GM19238 (cell line): ENCODE measurements at regions not wholly inside any gene's neighbourhood (a gene's known extent, or its start where the extent isn't known, plus 50 kb on each side); places are given as distances from the start of the nearest gene placed in this dataset.
"Not testable (repeated sequence)": the region's sequence is repeated elsewhere in the genome, so short reads cannot be mapped to it uniquely, and the experiment has no call there.

ENCODE experiments used
- DNase-seq: peaks from one replicate; pipeline ENCODE4 v3.0.0; 2011; ENCODE audit warnings: low spot score; ENCODE audit not compliant: insufficient read length

DNA sequence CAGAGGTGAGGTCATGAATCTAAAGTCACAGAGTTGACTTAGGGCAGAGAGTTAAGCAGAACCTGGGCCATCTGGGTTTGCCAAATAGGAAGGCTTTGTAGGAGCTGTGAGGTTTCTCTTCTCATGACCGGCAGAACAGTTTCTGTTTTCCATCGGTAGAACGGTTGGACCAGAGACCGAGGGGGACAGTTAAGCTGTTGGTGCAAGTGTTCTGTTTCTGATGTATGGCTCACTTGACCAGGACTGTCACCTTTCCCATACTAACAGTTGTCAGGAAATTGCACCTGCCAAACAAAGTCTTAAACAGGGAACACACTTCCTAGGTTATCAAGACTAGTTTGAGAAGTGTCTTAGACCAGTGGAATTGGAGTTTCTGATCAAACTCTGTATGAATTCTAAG, 158.3 kb downstream of the PDCD6IP start:
- no peak for DNase-seq

DNA sequence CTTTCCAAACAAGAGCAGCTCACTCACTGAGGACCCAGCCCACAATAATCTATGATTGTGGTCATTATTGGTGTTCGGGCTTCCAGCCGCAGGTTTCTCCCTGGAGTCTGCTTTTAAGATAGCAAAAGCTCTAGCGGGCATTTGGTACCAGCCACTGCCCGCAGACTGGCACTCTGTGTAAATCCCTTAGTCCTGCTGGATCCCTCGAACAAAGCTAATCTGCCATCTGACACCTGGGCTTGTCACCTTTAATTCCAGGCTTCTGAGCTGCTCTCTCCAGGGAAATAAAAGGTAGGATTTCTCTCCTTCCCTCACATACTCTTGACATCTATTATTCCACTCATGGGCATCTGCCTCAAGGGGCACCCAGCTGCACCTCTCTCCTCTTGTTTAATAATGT, 158.7 kb downstream of the PDCD6IP start:
- DNase-seq, result no peak

DNA sequence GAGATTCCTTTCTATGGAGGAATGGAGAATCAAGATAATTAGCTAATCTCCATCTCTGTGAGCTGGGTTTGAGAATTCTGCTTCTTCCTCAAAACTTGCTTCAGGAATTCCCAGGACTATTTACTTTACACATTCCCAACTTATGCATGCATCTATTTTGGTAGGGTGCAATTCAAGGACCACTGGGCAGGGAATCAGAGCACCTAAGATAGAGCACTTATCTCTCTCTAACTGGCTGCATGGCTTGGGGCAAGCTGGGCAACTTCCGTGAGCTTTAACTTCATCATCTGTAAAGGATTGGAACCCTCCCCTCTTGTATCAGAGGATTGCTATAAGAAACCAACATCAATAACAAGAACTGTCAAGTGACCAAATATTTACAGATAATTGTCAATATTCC, 160.2 kb downstream of the PDCD6IP start:
- no peak for DNase-seq

DNA sequence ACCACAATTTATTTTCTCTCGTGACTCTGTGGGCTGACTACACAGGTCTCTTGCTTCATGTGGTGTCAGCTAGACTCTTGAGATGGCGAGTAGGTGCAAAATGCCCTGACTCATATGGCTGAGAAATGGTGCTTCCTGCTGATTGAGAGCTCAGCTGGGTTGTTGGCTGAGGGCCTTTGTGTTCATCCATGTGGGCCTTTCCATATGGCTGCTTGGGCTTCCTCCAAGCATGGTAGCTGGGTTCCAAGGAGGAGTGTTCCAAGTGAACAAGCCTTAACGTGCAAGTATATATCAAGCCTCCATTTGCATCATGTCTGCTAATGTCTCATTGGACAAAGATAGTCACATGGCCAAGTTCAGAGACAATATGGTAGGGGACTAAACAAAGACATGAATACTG, 164.0 kb downstream of the PDCD6IP start:
- DNase-seq, result no peak

DNA sequence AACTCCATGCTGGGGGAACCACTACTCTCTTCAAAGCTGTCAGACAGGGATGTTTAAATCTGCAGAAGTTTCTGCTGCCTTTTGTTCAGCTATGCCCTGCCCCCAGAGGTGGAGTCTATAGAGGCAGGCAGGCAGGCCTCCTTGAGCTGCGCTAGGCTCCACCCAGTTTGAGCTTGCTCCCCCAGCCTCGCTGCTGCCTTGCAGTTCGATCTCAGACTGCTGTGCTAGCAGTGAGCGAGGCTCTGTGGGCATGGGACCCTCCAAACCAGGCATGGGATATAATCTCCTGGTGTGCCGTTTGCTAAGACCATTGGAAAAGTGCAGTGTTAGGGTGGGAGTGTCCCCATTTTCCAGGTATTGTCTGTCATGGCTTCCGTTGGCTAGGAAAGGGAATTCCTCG, 171.8 kb downstream of the PDCD6IP start:
- not testable (repeated sequence) for DNase-seq

DNA sequence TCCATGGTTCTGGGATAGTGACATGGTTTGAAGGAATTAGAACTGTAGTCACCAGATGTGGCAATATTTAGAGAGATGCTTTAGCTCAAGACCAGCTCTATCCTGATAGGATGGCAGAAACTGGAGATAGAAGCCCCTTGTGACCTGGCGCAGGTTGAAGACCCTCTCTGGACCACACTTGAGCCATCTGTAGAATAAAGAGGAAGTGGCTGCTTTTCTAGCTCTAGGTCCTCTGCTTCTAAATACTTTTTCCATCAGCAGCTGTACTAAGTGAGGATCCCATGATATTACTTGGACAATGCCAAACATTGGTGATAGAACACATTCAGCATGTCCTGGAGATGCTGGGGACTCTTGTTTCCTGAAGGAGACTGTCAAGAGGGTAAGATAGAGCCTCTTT, 172.6 kb downstream of the PDCD6IP start:
- no peak for DNase-seq

DNA sequence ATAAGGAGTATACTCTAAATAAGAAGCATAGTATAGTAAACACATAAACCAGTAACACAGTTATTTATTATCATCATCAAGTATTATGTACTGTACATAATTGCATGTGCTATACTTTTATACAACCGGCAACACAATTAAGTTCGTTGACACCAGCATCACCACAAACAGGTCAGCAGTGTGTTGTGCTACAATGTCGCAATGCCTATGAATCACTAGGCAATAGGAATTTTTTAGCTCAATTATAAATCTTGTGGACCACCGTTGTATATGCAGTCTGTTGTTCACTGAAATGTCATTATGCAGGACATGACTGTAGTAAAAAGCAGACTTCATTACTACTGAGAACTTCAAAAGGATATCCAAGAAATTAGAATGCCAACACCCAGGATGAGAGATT, 177.0 kb downstream of the PDCD6IP start:
- DNase-seq, result no peak

DNA sequence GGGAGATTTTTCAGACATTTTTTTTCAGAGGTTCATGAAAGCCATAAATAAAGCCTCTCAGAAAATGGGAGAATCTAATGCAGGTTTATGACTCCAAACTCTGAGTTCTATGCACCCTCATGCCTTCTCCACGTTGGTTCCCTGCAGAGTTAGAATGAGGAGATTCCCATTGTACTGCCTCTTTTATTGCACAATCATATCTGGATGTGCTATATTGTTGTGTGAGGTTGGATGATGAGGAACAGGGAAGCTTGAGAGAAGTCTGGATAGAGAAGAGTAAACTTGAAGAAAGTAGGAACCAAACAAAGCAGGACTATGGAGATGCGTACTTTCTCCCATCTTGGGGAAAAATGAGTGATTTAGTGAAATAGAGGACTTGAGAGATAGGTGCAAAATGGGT, 178.8 kb downstream of the PDCD6IP start:
- DNase-seq, result no peak

DNA sequence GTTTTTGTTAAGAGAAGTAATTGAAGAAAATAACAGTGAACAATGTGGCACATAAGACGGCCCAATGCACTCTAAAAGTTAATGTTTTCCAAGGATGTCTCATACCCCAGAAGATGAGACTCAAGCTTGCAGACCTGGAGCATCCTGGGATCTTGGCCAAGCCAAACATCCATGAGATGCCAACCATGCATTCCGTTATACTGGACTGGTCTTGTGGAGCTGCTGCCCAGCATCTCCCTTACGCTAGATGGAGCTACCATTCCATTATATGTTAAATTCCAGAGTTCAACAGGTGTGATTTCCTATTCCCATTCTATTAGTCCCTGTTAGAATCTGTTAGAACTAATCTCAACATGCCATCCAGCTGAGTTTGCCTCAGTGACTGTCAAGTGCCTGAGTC, 181.8 kb downstream of the PDCD6IP start:
- DNase-seq, result no peak

DNA sequence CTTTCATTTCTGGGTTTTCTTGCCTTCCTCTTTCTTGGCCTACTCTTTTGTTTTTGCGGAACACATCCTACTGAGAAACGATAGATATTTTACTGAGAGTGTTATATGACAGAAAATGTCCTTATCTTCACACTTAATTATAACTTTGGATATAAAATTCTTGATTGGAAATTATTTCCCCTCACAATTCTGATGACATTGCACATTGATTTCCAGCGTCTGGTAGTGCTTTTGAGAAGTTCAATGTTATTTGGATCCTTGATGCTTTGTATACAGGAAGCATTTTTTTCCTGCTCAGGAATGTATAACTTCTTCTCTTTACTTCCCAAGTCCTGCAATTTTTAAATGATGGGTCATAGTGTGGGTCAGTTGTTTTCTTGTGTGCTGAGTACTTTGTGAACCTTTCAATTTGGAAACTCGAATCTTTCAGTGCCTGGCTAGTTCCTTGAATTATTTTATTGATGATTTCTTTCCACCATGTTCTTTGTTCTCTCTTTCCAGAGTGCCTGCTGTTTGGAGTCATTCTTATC, 183.9 kb downstream of the PDCD6IP start:
- no peak for DNase-seq

DNA sequence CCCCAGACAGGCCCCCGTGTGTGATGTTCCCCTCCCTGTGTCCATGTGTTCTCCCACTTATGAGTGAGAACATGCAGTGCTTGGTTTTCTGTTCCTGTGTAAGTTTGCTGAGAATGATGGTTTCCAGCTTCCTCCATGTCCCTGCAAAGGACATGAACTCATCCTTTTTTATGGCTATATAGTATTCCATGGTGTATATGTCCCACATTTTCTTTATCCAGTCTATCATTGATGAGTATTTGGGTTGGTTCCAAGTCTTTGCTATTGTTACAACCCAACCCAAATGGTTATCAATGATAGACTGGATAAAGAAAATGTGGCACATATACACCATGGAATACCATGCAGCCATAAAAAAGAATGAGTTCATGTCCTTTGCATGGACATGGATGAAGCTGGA, 184.5 kb downstream of the PDCD6IP start:
- not testable (repeated sequence) for DNase-seq

DNA sequence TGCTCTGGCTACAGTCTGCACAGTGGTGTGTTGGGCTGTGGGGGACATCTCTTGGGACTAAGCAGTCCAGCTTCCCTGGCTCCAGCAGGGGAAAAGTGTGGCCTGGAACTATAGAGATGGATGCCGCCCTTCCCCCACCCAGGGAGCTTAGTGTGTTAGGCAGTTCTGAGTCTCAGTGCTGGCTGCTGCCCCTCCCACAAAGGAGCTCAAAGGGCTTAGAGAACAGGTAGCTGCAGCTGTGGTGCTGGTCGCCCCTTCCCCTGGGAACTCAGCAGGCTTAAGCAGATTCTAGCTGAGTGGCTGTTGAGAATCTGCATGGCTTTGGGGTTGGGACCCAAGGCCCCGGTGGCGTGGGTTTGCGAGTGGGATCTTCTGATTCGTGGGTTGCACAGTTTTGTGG, 190.8 kb downstream of the PDCD6IP start:
- no peak for DNase-seq

DNA sequence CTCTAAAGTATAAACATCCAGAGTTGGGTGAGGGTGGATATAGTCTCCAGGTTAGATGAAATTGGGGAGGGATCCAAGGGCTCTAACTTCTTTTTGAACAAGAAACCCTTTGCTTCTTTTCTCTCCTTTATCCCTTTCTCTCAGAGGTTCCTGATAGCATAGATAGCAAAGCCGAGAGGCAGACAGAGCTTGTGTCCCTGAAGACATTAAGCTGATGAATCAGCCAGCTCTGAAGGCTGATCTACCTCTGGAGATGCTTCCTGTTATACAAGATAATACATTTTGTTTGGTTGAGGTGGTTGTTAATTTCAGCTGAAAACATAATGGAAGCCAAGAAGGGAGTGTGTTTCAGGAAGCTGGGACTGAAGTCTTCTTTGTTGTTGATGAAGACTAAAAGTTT, 193.2 kb downstream of the PDCD6IP start:
- DNase-seq, result no peak

DNA sequence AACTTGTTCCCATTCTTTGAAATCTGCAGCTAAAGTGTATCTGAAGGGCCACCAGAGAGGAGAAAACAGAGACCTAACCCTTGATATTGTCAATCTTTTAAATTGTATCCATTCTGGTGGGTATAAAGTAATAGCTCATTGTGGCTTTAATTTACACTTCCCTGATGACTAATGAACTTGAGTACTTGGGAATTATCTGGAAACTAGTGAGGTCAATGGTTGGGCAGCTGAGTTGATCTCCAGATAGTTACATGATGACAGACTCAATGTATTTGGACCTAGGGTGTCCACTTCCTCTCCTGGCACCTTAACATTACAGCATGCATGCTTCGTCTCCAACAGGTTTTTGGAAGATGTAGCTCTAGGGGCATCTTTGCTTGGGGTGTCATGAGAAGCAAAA, 195.2 kb downstream of the PDCD6IP start:
- DNase-seq, result no peak

DNA sequence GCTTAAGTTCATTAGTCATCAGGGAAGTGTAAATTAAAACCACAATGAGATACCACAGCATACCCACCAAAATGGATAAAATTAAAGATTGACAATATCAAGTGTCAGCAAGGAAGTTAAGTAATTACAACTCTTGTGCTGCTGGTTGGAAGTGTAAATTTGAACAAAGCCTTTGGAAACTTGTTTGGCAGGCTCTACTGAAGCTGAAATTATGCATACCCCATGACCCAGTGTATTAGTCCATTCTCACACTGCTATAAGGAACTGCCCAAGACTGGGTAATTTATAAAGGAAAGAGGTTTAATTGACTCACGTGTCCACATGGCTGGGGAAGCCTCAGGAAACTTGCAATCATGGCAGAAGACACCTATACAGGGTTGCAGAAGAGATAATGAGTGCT, 196.1 kb downstream of the PDCD6IP start:
- no peak for DNase-seq

DNA sequence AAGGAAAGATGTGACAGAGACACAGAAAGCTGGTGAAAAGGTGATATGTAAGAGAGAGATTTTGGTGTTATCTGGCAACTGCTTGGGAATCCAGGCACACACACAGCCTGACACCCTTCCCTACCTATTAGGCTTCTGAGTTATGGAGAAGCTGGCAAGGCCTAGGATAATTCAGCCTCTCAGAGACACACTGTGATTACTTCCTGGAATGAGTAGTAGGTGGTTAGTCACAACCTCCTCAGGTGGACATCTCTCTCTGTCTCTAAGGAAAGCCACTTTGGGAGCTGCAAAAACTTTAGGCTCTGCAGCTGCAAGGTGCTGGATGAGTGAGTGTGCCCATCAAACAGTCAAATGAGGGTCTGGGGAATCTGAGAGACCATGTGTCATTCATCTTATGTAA, 201.9 kb downstream of the PDCD6IP start:
- DNase-seq, result no peak

DNA sequence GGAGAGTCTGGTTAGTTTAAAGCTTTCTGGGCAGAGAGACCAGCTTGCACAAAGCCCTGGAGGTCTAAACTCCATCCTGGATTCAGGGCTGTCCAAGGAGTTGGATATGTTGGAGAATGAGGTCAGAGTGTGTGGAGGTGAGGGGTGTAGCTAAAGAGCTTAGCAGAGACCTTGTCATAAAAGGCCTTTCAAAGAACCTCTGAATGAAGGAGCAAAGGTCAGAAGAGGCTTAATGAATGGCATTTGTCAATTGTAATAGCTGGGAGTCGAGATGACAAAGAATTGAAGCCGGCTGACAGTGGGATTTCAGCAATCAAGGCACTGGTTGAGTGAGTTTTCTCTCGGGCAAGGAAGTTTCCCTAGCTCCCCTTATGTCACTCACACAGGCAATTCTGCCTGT, 202.6 kb downstream of the PDCD6IP start:
- DNase-seq, result no peak

DNA sequence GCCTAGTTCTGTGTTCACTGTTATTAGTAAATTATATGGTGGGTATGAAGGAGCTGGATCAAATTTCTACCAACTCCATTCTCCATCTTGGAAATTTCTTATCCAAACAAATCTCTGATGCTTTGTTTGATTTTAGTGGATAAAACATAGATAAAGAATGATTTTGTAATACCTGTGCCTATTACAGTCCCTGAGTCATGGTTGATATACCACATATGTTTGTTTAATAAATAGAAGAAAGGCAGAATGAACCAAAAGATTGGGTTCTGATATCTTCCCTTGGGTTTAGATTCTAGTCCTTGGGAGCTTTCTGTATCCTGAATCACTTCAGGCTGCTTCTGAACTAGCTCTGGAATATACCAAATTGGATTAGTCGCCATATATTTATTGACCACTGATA, 203.6 kb downstream of the PDCD6IP start:
- DNase-seq, result no peak

DNA sequence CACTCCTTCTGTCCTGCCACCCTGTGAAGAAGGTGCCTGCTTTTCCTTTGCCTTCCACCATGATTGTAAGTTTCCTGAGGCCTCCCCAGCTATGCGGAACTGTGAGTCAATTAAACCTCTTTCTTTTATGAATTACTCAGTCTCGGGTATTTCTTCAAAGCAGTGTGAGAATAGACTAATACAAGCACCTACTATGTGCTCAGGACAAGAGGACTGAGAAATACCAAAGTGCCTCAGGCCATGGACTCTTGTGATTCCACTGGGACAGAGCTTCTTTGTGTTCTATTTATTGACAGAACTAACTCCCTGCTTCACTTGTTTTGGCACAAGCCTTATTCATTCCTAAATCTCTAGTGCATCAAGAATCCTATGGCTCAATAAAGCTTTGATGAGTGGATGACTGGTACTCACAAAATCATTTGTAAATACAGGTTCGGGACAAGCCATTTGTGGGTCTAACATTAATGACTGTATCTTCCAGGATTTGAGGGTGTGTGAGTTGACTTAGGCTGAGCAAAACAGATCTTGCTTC, 204.2 kb downstream of the PDCD6IP start:
- no peak for DNase-seq

DNA sequence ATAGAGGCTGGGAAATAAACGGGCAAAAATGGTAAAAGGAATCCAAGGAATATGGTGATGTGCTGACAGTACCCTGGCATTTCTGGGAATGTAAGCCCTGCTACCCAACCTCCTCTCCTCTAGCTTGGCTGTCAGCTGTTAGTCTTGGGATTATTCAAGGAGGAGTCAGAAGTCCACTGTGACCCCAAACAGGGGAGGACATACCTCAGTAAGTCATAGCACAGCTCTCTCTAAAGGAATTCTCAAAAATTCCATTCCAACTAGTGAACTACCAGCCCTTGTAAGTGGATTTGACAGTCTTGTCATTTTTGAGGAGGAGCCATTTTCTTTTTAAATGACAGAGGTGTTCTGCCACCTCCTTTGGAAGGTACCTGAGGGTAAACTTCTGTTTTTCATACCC, 207.5 kb downstream of the PDCD6IP start:
- no peak for DNase-seq

DNA sequence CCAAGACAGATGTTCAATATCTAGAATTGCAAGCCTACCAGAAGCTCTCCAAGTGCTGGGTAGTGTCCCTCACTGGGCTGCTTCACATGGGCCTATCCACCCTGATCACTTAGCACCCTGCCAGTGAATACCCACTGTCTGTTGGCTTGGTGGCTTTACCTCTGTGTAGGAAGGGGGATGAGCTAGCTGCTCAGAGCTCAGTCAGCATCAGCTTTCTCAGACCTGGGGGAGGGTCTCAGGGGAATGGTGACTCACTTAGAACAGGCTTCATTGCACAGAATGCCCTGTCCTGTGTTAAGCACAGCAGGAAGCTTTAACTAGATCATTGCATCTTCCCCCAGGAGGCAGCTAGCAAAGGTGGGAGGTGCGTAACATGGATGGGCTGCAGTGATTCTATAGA, 209.8 kb downstream of the PDCD6IP start:
- DNase-seq, result no peak

DNA sequence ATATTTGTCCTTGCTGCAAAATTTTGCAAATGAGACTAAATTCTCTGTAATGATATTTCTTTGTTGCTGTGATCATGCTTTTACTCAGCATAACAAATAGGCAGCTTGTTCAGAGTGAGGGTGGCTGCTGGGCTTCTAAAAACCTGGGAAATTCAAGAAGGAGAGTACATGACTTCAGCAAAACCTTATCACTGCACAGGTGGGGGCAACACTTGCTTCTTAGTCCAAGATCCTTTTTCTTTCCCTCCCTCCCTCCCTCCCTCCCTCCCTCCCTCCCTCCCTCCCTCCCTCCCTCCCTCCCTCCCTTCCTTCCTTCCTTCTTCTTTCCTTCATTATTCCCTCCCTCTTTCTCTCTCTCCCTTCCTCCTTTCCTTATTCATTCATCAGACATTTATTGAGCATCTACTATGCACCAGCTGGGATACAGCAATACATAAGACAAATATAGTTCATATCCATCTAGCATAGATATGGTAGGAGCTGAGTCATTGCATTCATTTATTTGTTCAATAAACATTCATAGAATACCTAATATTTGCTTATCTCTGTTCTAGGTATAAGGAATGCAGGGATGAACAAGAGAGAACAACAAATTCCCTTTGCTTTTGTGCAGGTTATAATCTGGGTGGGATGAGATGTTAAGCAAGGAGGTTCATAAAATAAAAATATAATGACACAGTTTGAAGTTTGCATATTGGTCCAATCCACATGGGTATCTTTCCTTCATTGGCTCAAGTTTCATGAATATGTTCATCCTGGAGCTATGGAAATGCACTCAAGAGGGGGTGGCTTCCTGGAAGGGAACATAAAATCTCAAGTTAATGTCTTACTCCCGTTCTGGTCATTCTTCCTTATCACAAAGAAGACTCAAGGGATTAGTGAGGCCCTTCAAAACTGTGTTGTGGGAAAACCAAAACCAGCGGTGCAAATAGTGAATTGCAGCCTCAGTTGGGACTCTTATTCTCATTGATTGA, 210.7 kb downstream of the PDCD6IP start:
- DNase-seq, result no peak
